ENCODE measurements at regions not wholly inside any gene's neighbourhood (a gene's known extent, or its start where the extent isn't known, plus 50 kb on each side); places are given as distances from the start of the nearest gene placed in this dataset.

GRCh38 chr6:100260584-100260983 is 204.1 kb downstream of the SIM1 start:
- TF ChIP-seq EZH2 (IDR thresholded peaks at IDR 0.05; ENCODE audit: borderline replicate concordance, low read length) = no peak
- TF ChIP-seq, protein P1, sequence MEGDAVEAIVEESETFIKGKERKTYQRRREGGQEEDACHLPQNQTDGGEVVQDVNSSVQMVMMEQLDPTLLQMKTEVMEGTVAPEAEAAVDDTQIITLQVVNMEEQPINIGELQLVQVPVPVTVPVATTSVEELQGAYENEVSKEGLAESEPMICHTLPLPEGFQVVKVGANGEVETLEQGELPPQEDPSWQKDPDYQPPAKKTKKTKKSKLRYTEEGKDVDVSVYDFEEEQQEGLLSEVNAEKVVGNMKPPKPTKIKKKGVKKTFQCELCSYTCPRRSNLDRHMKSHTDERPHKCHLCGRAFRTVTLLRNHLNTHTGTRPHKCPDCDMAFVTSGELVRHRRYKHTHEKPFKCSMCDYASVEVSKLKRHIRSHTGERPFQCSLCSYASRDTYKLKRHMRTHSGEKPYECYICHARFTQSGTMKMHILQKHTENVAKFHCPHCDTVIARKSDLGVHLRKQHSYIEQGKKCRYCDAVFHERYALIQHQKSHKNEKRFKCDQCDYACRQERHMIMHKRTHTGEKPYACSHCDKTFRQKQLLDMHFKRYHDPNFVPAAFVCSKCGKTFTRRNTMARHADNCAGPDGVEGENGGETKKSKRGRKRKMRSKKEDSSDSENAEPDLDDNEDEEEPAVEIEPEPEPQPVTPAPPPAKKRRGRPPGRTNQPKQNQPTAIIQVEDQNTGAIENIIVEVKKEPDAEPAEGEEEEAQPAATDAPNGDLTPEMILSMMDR (conservative IDR thresholded peaks at IDR 0.05 in 1 of 2, IDR thresholded peaks at IDR 0.05 in 1 of 2; ENCODE audit: extremely low read depth in 1 of 2, insufficient read depth in 1 of 2, low read depth in 1 of 2, low read length in 2 of 2) = no peak
